Chondrocyte (in vitro differentiated cells): ENCODE measurements at regions not wholly inside any gene's neighbourhood (a gene's known extent, or its start where the extent isn't known, plus 50 kb on each side); places are given as distances from the start of the nearest gene placed in this dataset.
A peak's percentile ranks its signal among the peaks of the same experiment; 100 is the strongest.

ENCODE experiments used
- DNase-seq: peaks from one replicate; pipeline ENCODE4 v3.0.0; 2021; ENCODE audit warnings: mixed read lengths, low spot score
- H3K27ac Mint-ChIP-seq: one replicate; pipeline ENCODE4 v1.8.0; 2021; ENCODE audit warnings: mild to moderate bottlenecking, moderate library complexity, mixed read lengths; ENCODE audit not compliant: unreplicated experiment
- H3K27me3 Mint-ChIP-seq: 2 replicates; pipeline ENCODE4 v1.8.0; 2021; ENCODE audit warnings: low read depth, mixed read lengths
- H3K36me3 Mint-ChIP-seq: 2 replicates; pipeline ENCODE4 v1.8.0; 2021; ENCODE audit warnings: low read depth, mixed read lengths
- H3K4me1 Mint-ChIP-seq: 2 replicates; pipeline ENCODE4 v1.8.0; 2021; ENCODE audit warnings: low read depth, mild to moderate bottlenecking, mixed read lengths
- H3K4me3 Mint-ChIP-seq: one replicate; pipeline ENCODE4 v1.8.0; 2021; ENCODE audit warnings: mild to moderate bottlenecking, moderate library complexity, mixed read lengths; ENCODE audit not compliant: unreplicated experiment
- H3K9me3 Mint-ChIP-seq: 2 replicates; pipeline ENCODE4 v1.8.0; 2021; ENCODE audit warnings: low read depth, mixed read lengths
- CTCF ChIP-seq: fragments of 200-600 bp; sonication (generic); IDR thresholded peaks from 2 replicates; pipeline ENCODE4 v1.5.0; 2021; ENCODE audit warnings: antibody characterized with exemption, mild to moderate bottlenecking, moderate library complexity

- Mint-ChIP-seq H3K36me3 (no peaks in the 10 kb centered on the region), H3K4me1 (no peaks in the 10 kb centered on the region), H3K9me3 (peaks cover 2% of the 10 kb centered on the region), H3K27ac (no peak overlapping the region), H3K4me3 (no peak overlapping the region), H3K27me3 (peaks cover 1% of the 10 kb centered on the region)
- TF ChIP-seq CTCF, result no peak
- no peak for DNase-seq
Observed at GRCh38 chr2:52632543-52632942, 1135.1 kb upstream of the CHAC2 start.

- Mint-ChIP-seq H3K36me3 (no peaks in the 10 kb centered on the region), H3K27me3 (no peaks in the 10 kb centered on the region), H3K4me1 (no peaks in the 10 kb centered on the region), H3K4me3 (no peak overlapping the region), H3K9me3 (no peaks in the 10 kb centered on the region), H3K27ac (no peak overlapping the region)
- TF ChIP-seq CTCF, result no peak
- peak; percentile 90 for DNase-seq
Observed at GRCh38 chr2:52629944-52630343, 1137.7 kb upstream of the CHAC2 start.

DNA sequence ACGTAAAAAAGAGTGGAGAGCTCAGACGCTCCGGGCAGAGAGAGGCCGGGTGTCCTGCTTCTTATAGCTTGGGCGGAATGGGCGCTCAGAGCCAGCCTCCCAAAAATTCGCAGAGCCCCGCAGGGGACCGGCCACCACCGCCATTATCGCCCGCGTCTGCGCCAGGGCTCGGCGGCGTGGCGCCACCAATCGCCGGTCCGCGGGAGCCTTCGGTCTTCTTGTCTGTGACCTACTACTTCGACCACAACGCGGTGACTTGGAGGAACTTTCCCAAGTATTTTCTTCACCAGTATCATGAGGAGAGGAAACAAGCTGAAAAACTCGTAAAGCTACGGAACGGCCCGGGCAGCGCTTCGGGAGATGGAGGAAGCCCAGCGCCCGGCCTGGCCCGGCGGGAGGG is 1138.1 kb upstream of the CHAC2 start:
- no peaks in the 10 kb centered on the region for H3K36me3 Mint-ChIP-seq
- no peaks in the 10 kb centered on the region for H3K27me3 Mint-ChIP-seq
- H3K4me1 Mint-ChIP-seq, result no peaks in the 10 kb centered on the region
- H3K4me3 Mint-ChIP-seq, result no peak overlapping the region
- DNase-seq, result peak; percentile 70
- H3K9me3 Mint-ChIP-seq, result no peaks in the 10 kb centered on the region
- TF ChIP-seq CTCF, result no peak
- no peak overlapping the region for H3K27ac Mint-ChIP-seq

- Mint-ChIP-seq H3K27ac (no peak overlapping the region), H3K36me3 (no peaks in the 10 kb centered on the region), H3K4me3 (no peak overlapping the region), H3K9me3 (no peaks in the 10 kb centered on the region), H3K4me1 (no peaks in the 10 kb centered on the region), H3K27me3 (peaks cover 3% of the 10 kb centered on the region)
- no peak for TF ChIP-seq CTCF
- no peak for DNase-seq
Observed at GRCh38 chr2:52622266-52622665, 1145.3 kb upstream of the CHAC2 start.

DNA sequence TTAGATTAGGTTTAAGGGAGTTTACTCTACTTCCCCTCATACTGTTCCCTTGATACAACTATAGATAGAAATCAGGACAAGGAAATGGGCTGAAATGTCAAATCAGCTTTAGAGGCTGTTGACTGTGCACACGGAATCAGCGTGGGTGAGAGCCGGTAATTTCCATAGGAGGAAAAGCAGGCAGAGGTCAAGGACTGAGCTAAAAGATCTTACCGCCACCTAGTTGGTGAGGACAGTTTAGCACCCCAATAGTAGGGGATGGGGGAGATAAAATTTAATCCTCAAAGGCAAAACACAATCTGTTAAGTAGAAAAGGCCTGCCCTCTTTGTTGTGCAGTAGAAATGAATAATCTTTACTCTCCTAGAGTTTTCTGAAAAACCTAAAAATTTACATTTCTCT is 1154.5 kb upstream of the CHAC2 start:
- Mint-ChIP-seq H3K36me3 (no peaks in the 10 kb centered on the region), H3K4me1 (no peaks in the 10 kb centered on the region), H3K4me3 (no peak overlapping the region), H3K9me3 (peaks cover 5% of the 10 kb centered on the region), H3K27ac (no peak overlapping the region), H3K27me3 (peaks cover 6% of the 10 kb centered on the region)
- DNase-seq, result no peak
- peak; percentile 52 for TF ChIP-seq CTCF
